Hematopoietic multipotent progenitor cell treated with erythropoietin and hydrocortisone succinate and interleukin-3 and kit ligand, for 4 days (in vitro differentiated cells): ENCODE measurements at regions not wholly inside any gene's neighbourhood (a gene's known extent, or its start where the extent isn't known, plus 50 kb on each side); places are given as distances from the start of the nearest gene placed in this dataset.

ENCODE experiments used
- DNase-seq: peaks from one replicate; pipeline ENCODE4 v3.0.0-alpha.2; 2015

DNA sequence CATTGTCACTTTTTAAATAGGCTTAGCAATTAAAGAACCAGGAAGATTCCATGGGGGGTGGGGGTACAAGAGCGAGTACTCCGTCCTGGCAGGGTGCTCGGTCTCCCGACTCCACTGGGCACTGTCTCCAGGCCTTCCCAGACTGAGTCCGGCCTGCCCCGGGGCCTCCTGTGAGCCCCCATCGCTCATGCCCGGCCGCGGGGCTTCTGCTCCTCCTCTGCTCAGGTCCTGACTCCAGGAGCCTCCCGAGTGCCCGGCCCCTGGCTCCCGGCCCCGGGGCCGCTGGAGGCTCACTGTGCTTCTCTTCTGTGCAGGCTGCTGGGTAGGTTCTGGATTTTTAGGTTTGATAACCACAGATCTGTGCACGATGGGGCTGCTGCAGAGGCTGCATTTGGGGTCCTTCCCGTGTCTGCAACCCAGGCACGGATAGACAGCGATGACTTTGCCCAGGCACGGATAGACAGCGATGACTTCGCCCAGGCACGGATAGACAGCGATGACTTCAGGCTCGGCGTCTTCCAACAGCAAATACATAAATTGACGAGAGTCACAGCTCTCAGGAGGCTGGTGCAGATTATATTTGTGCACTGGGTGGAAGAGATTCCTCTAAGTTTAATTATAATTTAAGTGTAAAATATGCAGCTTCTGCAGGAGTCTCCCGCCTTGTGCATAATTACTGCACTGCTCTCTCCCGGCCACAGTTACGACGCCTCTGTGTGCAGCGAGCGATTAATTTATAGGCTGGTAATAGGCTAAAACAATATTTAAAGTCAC lies 74.8 kb upstream of the RXRA start:
- DNase-seq, result no peak

DNA sequence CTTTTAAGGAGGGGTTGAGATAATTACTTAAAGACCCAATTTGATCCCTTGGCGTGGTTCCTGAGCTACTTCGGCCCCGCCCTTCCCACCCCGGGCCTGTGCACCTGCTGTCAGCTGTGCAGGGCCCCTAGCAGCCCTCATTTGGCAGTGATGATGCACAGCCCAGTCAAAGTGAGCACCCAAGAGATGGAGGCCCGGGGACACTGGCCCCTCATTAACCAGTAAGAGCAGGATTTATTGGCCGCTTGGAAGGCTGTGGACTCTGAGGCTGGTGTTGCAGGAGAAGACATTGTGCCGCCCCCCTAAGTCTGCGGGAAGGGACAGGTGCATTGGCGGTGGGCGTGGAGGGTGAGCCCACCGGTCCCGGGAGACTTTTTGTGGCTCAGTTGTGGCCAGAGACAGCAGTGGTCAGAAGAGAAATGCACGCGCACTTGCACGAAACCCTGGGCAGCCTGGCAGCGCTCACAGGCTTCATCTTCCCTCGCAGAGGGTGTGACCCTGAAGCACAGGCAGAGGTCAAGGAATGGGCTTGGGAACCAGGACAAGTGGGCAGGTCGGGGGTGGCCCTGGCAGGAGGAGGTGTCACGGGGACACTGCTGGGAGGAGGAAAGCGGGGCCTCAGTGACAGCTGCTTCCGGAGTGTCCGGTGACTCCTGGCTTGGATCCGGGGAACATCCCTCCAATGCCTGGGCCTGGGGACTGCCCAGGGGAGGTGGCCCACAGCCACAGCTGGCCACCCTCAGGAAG lies 74.0 kb upstream of the RXRA start:
- no peak for DNase-seq

DNA sequence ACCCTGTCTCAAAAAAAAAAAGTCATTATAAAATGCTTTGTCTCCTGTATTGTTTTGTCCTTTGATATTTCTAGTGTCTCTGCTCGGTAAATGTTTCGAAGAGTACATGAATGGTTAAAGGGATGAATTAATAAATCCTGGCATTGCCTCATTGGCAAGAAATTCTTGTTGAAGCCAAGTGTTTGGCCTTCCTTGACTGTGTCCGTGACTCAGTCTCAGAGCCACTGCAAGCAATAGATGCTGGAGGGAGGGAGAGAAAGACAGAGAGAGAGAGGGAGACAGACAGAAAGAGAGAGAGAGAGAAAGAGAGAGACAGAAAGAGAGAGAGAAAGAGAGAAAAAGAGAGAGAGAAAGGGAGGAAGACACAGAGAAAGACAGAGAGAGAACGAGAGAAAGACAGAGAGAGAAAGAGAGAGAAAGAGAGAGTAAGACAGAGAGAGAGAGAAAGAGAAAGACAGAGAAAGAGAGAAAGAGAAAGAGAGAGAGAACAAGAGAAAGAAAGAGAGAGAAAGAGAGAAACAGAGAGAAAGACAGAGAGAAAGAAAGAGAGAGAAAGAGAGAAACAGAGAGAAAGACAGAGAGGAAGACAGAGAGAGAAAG lies 72.5 kb upstream of the RXRA start:
- no peak for DNase-seq

DNA sequence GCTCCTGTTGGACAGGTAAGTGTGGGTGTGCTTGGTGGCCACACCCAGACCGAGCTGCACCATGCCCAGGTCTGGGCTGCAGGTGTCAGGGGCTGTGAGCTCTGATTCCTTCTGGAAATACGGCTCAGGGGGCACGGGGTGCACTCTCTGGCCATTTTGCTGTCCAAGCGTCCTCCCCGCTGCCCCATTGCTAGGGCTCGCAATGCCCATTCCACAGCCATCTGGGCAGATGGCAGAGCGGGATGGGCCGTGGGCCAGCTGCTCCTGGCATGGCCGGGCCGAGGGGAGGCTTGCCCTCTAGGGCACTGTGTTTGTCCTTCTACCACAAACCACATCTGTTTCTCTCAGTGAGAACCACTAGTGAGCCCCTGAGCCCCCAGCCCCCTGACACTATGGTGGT lies 67.9 kb upstream of the RXRA start:
- DNase-seq, result no peak

DNA sequence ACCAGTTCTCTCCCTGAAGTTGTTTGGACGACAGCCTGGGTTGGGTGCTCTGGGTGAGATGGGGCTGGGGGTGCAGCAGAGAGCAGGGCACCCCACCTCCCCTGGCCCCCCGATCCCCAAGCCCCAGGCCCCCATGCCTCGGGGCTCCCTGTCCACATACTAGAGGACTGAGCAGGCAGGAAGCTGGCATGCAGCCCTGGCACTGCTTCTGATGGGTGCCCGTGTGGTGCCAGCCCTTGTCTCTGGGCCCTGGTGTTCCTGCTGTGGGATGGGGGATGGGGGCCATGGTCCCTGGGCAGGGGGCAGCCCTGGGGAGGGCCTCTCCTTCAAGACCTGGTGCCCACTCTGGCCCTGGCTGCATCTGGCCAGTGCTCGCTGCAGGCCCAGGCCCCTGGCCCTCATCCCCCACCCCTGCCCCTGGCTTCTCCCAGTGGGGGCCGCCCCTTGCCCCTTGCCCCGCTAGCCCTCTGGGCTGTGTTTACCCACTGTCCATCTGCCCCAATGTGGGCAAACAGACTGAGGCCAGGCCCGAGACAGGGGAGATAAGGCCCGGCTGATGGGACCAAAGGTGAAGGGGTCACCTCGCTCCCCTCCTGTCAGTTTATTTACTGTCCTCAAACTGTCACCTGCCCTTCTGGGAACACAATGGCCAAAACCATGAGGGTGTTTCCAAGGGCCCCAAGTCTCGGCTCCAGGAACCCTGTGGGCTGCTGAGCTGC lies 67.3 kb upstream of the RXRA start:
- DNase-seq, result no peak

DNA sequence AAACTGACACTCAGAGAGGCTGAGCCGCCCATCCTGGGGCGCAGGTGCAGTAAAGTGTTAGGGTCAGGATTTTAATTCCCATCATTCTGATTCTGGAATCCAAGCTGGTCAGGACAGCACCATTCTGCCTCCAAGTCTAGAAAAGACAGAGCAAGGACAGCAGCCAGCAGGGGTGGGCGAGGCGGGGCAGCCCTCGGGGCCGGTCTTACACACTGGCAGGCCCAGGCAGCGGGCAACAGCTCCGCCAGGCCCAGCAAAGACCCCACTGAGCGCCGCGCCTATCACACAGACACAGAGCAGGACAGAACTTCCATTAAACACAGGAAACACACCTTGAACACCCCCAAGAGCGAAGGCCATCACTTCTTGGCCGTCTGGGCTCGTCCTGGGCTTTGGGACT lies 66.5 kb upstream of the RXRA start:
- DNase-seq, result no peak

DNA sequence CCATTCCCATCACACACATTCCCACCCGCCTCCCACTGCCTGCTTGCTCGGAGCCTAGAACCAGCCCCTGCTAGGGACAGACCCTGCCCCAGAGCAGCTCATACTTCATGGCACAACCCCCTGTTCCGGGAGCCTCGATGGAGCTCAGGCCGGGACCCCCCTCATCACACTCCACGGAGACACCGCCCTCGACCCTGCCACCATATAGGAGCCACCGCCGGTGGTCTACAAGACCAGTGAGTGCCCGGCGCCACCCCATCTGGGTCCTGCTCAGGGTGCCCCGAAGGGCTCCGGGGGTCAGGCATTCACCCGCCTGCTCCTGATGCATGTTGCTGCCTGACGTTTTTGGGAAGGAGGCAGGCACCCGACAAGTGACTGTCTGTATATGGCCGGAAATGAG lies 65.5 kb upstream of the RXRA start:
- no peak for DNase-seq

DNA sequence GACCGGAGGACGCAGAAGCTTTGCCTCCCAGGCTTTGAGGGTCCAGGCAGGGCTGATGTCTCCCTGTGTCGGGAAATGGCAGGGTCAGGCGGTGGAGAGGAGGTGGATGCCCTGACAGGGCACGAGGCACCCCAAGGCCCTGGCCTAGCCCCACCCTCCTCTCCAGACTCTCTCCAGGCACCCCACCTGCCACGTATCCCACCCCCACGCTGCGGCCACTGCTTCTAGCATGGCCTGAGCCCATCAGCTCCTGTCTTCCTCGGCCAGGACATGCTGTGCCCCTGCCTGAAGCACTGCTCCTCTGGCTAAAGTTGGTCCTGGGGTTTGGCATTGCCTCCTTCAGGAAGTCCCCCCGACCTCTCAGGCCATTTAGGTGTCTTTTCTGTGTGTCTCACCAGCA lies 64.2 kb upstream of the RXRA start:
- DNase-seq, result no peak

DNA sequence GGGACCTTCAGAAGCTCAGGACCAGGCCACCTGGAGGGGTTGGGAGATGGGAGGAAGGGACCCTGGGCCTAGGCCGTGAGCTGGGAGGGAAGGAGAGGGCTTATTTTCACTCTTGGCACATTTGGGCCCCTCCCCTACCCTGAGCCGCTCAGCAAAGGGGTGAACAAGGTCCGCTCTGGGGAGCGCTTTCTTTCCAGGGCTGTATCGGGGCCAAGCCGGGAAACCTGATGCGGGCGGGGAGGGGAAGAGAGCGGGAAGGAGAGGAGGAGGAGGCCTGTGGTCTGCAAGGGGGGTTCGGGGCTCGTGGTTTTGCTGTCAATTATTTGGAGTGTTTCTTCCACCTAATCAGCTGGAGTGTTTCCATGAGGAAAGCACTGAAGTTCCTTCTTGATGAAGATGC lies 62.7 kb upstream of the RXRA start:
- no peak for DNase-seq

DNA sequence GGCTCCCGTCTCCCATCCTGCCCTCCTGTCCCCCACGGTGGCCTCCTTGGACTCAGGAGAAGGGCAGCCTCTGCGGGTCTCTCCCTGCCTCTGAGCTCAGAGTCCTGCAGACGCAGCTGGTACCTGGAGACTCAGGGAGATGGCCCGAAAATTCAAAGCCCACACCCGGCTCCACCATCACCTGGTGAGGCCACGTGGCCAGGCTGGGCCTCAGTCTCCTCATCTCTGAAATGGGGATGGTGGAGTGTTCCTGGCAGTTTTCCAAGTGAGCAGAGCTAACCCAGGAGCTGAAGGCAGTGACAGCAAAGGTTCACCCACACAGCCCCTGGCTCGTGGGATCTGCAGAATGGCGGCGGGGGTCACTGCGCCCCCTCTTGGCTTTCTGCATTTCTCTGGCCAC lies 62.1 kb upstream of the RXRA start:
- DNase-seq, result no peak

DNA sequence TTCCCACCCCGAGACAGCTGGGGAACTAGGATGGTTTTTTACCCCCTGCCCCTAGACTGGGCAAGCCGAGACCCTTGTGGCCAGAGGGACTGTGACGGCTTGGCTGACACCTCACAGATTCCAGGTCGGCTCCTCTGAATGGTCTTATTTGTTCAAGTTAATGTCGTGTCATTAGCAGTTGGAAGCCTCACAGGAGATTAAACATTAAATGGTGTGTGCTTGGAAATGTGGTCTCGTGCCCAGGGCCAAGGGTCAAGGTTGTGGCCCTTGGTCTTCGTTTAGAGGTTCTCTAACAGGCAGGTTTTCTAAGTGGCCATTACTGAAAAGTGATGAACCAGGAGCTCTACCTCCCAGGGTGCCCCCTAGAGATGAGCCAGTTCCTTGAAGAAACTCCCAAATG lies 61.2 kb upstream of the RXRA start:
- DNase-seq, result no peak

DNA sequence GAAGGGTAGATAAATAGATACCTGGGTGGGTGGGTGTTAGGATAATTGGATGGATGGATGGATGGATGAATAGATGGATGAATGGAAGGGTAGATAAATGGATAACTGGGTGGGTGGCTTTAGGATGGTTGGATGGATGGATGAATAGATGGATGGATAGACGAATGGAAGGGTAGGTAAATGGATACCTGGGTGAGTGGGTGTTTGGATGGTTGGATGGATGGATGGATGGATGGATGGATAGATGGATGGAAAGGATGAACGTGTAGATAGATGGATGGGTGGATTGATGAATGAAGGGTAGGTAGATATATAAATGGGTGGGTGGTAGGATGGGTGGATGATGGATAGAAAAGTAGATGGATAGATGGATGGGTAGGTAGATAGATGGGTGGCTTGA lies 59.8 kb upstream of the RXRA start:
- no peak for DNase-seq

DNA sequence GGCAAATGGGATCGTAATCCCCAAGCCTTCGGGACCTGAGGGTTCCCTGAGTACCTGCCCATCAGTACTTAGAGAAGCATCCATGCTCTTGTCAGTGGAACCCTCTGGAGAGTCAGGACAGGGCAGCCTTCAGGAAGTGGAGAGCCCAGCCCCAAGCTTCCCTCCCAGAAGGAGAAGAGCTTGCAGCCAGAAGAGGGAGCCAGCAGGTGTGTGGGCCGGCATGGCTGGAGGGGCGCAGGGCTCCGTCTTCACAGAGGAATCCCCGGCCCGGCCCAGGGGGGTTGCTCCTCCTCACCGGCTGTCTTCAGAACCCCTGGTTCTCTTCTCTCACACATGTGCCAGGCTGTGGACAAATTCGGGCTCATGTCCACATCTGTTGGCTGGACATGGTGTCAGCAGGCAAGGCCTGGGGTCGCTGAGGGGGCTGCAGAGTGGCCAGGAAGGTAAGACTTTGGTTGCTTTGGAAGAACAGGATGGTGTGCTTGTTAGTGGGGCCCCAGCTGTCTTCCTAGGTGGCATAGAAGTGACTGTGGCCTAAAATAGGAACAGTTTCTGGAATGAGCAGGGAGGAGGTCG lies 58.9 kb upstream of the RXRA start:
- DNase-seq, result no peak

DNA sequence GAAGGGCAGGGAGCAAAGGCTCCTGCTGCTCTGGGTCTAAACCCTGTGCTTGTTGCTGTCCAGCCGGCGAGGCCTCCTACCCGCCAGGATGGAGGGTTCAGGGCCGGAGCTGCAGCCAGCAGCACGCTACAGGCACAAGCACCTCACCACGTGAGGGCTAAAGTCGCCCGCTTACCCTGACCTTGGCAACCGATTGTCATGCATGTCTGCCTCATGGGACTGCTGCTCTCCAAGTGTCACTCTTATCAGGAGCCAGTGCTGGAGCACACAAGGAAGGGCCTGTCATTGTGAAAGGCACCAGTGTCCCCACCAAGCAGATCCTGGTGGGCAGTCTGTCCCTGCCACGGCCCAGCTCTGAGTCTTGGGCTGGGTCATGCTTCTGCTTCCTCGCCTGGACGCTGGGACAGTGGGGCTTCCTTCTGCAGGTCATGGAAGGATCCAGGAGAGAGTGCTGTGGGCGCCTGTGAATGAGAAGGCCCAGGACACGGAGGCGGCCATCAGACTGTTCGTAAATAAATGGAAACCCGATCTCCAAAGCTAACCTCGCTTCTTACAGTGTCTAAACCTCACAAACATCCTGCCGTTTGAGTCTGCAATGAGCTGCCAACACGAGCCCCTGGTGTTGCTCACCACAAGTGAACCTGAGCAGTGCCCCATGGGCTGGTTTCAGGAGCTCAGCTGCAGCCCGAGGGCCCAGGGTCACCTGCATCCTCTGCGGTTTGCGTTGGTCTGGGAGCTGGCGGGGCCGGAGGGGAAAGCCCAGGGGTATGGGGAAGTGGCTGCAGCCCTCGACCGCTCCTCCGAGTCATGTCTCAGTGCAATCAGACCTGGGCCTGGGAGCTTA lies 58.2 kb upstream of the RXRA start:
- DNase-seq, result peak; percentile 69

DNA sequence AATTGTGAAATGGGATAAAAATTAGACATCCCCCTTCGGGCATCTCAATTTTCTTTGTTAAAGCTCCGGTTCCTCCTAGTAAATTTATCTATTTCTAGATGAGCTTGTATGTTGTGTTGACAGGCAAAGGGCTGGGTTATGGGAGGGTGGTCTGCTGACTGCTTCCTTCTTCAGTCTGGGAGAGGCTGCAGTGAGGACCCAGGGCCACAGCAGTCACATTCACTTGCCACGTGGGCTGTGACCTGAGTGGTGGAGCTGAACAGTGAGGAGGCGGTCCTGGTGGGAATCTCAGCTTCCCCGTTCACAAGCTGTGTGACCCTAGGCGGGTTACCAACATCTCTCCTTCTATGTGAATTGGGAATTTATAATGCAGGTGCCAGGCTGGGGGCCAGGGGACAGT lies 57.5 kb upstream of the RXRA start:
- DNase-seq, result no peak

DNA sequence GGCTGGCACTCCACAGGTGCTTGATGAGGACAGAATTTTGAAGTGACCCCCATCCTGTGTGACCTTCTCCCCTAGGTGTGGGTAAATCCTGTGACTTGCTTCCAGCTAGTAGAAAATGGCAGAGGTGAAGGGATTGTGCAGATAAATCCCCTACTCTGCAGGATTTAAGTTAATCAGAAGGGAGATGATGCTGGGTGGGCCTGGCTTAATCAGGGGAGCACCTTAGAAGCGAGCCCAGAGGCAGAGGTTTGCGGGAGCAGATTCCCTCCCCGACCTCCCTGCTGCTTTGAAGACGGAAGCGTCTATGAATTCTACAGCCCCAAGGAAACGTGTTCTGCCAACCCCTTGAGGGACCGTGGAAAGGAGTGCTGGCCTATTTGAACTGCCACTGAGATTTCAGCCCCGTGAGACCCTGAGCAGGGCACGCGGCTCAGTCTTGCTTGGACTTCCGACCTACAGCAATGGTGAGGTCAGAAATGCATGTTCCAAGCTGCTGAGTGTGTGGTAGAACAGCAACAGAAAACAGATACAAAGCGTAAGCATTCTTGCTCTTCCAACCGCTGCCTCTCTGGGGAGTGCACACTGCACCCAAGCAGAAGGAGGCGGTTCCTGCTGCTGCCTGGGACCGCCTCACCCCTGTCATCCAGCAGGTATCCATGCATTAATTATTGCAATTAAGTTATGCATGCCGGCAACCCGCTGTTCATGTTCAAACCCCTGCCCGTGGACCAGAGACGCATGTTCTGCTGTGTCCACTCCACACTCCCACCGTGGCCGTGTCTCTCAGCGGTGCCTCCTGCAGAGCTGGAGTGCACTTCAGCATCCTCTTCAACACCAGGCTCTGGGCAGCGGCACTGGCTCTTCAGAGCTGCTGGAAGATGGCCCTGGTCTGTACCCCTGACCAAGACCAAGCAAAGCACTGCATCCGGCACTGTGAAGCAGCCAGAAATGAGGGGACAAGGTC lies 54.6 kb upstream of the RXRA start:
- no peak for DNase-seq

DNA sequence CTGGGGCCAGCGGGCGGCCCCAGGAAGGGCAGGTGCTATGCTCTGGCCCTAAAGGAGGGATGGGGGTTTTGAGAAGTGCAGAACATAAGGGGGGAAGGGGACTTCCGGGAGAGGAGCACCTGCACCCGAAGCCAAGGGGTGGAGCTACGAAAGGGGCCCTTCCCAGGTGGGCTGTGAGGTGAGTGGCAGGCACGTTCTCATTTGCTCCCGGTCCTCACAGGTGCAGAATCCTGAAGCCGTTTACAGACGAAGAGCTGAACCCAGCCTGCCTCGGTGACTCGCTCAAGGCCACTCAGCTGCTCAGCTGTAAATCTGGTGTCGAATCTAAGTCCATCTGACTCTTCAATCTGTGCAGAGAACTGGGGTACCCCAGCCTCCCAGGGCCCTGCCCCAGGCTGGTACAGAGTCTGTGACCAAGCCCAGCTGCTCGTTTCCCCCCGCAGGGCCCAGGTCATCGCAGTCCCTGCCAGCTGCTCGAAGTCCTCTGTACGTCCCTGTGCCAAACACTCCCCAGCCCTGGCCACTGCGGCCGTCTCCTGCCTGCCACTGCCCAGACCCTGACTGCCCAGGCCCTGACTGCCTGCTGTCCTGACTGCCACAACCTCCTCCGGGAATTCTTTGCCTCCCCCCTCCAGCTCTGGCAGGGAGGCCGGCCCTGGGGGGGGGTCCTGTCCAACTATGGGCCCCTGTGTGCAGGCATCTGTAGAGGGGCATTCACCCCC lies 53.8 kb upstream of the RXRA start:
- DNase-seq, result no peak

DNA sequence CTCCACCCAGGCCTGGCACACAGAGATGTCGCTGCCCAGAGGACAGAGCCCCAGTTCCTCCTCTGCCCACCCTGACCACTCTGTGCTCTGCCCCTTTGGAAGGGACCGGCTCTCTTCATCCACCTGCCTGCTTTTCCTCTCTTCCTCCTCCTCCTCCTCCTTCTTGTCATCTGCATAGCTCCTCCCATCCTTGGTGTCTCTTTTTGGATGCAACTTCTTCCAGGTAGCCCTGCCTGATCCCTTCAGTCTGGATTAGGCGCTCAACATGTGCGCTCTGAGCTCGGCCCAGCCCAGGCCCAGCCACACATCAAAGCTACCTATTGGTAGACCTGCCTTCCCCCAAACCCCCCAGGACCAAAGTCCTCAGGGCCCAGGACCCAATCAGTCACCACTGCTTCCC lies 52.6 kb upstream of the RXRA start:
- no peak for DNase-seq

DNA sequence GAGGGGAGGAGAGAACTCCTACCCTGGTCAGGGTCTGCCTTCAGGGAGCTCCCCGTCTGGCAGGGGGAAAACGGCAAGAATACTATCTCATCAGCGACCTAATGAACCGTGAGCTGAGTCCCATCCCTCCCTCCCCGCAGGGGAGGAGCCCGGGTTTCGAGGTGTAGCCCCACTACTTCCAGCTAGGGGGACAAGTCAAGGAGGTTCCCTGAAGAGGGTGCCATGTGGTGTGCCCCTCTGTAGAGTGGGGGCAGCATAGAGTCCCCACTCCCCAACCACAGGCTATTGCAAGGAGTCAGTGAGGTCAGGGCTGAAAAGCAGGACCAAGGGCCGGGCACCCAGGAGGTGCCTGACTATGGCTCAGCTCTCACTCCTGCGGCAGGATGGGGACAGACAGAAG lies 50.9 kb upstream of the RXRA start:
- DNase-seq, result peak; percentile 47
